ENCODE measurements at regions not wholly inside any gene's neighbourhood (a gene's known extent, or its start where the extent isn't known, plus 50 kb on each side); places are given as distances from the start of the nearest gene placed in this dataset.
A peak's percentile ranks its signal among the peaks of the same experiment; 100 is the strongest.

DNA sequence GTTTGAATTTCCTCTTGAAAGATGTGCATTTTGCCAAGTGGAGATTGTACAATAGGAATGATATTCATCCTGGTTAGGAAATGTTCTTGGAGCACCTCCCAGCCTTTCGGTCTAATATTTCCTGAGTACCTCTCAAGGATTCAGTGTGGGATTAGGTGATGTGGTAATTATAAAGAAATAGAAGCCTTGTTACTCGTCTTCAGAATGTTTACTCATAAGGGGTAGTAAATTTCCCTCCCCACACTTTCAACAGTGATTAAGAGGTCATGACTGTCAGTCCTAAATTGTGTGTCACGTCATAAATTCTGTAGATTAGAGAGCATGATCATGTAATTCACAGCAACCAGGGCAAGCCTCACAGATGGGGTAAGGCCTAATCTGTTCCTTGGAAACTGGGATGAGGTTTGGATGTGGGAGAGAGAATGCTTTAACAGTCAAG is 633.1 kb upstream of the TBL1XR1 start:
- H3K27ac ChIP-seq = no peak overlapping the region
- peaks cover 3% of the 10 kb centered on the region for H3K27me3 ChIP-seq
- DNase-seq = peak in 2 of 5 donors; percentile 28 to 65
- H3K4me1 ChIP-seq (ENCODE audit: insufficient read depth) = peaks cover 1% of the 10 kb centered on the region
- TF ChIP-seq POLR2A (IDR thresholded peaks at IDR 0.05) (no peak), EP300 (IDR thresholded peaks at IDR 0.05) (no peak)
- TF ChIP-seq, protein P1, sequence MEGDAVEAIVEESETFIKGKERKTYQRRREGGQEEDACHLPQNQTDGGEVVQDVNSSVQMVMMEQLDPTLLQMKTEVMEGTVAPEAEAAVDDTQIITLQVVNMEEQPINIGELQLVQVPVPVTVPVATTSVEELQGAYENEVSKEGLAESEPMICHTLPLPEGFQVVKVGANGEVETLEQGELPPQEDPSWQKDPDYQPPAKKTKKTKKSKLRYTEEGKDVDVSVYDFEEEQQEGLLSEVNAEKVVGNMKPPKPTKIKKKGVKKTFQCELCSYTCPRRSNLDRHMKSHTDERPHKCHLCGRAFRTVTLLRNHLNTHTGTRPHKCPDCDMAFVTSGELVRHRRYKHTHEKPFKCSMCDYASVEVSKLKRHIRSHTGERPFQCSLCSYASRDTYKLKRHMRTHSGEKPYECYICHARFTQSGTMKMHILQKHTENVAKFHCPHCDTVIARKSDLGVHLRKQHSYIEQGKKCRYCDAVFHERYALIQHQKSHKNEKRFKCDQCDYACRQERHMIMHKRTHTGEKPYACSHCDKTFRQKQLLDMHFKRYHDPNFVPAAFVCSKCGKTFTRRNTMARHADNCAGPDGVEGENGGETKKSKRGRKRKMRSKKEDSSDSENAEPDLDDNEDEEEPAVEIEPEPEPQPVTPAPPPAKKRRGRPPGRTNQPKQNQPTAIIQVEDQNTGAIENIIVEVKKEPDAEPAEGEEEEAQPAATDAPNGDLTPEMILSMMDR (IDR thresholded peaks at IDR 0.05) = no peak
- WGBS, 3 donors = 21 to 52% (median 27%) methylated on average over 3 of the region's 3 CpGs
- H3K9me3 ChIP-seq = no peaks in the 10 kb centered on the region
- intact Hi-C loops (cut with DNase I) = no loop called here
- no peak overlapping the region for H3K4me3 ChIP-seq
- H3K36me3 ChIP-seq = no peaks in the 10 kb centered on the region

DNA sequence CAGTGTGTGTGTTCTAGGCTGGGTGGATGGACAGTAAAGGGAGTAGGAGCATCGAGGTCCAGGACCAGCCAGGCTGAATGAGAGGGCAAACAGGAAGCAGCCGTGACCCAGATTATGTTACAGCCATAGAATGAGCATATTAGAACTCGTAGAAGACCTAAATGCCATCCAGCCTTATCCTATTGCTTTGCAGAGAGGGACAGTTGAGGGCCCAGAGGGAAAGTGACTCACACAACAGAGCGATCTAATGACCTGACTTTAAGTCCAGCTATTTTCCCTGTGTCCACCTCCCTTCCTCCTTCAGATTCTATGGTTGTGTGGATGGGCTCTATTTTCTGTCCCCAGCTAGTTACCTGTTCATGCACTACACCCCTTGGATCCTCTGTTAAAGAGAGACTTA is 634.1 kb upstream of the TBL1XR1 start:
- Histone ChIP-seq H3K4me1 (ENCODE audit: insufficient read depth) (peaks cover 1% of the 10 kb centered on the region), H3K4me3 (no peak overlapping the region), H3K36me3 (no peaks in the 10 kb centered on the region), H3K27me3 (peaks cover 3% of the 10 kb centered on the region), H3K9me3 (no peaks in the 10 kb centered on the region), H3K27ac (no peak overlapping the region)
- WGBS, 3 donors = 96 to 98% (median 97%) methylated on average over 4 of the region's 4 CpGs
- intact Hi-C loops (cut with DNase I) = no loop called here
- TF ChIP-seq, protein P1 (IDR thresholded peaks at IDR 0.05) = no peak
- TF ChIP-seq EP300 (IDR thresholded peaks at IDR 0.05) (no peak), POLR2A (IDR thresholded peaks at IDR 0.05) (no peak)
- no peak for DNase-seq

DNA sequence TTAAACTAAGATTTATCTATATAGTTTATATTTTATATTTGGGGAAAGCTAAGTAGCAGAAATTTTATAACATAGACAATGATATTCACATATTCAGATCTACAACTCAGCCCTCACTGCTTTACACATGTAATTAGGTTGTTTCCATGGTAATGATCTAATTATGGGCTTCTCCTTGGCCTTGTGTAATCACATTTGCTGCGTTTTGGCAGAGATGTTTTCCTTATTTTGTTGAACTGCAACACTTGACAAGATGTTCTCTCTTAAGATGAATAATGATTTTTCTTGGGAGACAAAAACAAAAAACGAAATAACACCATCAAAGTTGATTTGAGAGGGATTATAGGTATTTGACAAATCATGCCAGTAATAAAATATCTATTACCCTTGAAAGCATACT is 635.6 kb upstream of the TBL1XR1 start:
- TF ChIP-seq, protein P1 (IDR thresholded peaks at IDR 0.05) = no peak
- DNase-seq = no peak
- intact Hi-C loops (cut with DNase I) = no loop called here
- peaks cover 3% of the 10 kb centered on the region for H3K27me3 ChIP-seq
- H3K4me1 ChIP-seq (ENCODE audit: insufficient read depth) = peaks cover 1% of the 10 kb centered on the region
- WGBS, 3 donors = 9 to 13% (median 11%) methylated on average over 2 of the region's 2 CpGs
- no peak overlapping the region for H3K27ac ChIP-seq
- no peaks in the 10 kb centered on the region for H3K9me3 ChIP-seq
- H3K4me3 ChIP-seq = no peak overlapping the region
- H3K36me3 ChIP-seq = no peaks in the 10 kb centered on the region

DNA sequence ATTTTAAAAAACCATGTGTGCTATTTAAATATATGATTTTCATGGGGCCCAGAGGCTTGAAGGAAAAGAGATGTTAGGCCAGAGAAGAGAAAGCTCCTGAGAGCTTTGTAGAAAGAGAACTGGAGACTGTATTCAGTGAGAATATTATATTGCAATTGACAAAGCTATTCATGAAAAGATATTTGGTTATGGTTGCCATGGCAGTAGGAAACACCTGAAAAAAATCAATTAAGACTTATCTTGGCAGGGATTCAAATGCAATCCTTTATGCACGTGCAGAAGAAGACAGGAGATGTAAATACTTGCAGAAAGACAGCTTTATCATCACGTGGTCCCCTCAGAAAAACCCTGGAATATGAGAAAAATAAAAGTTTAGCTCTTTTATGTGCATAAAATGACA is 636.0 kb upstream of the TBL1XR1 start:
- H3K4me3 ChIP-seq = no peak overlapping the region
- 37 to 42% (median 41%) methylated on average over 2 of the region's 2 CpGs for WGBS, 3 donors
- peaks cover 1% of the 10 kb centered on the region for H3K4me1 ChIP-seq (ENCODE audit: insufficient read depth)
- H3K36me3 ChIP-seq = no peaks in the 10 kb centered on the region
- H3K9me3 ChIP-seq = no peaks in the 10 kb centered on the region
- H3K27ac ChIP-seq = no peak overlapping the region
- intact Hi-C loops (cut with DNase I) = no loop called here
- no peak for DNase-seq
- TF ChIP-seq EP300 (IDR thresholded peaks at IDR 0.05) (no peak), POLR2A (IDR thresholded peaks at IDR 0.05) (no peak)
- TF ChIP-seq, protein P1 (IDR thresholded peaks at IDR 0.05) = no peak
- peaks cover 2% of the 10 kb centered on the region for H3K27me3 ChIP-seq

GRCh38 chr3:177835008-177835407 is 637.7 kb upstream of the TBL1XR1 start:
- WGBS, 3 donors = 91 to 95% (median 92%) methylated on average over 2 of the region's 2 CpGs
- TF ChIP-seq POLR2A (IDR thresholded peaks at IDR 0.05) (no peak), EP300 (IDR thresholded peaks at IDR 0.05) (no peak)
- TF ChIP-seq, protein P1 (IDR thresholded peaks at IDR 0.05) = no peak

More at GRCh38 chr3:177835008-177835407, 637.7 kb upstream of the TBL1XR1 start:
- no peaks in the 10 kb centered on the region for H3K9me3 ChIP-seq
- peaks cover 1% of the 10 kb centered on the region for H3K4me1 ChIP-seq (ENCODE audit: insufficient read depth)
- no peak for DNase-seq
- H3K27me3 ChIP-seq = no peaks in the 10 kb centered on the region
- no peak overlapping the region for H3K4me3 ChIP-seq
- no peak overlapping the region for H3K27ac ChIP-seq
- intact Hi-C loops (cut with DNase I) = no loop called here
- no peaks in the 10 kb centered on the region for H3K36me3 ChIP-seq

Measured in ovary (tissue), 7 donors.